ENCODE measurements at regions not wholly inside any gene's neighbourhood (a gene's known extent, or its start where the extent isn't known, plus 50 kb on each side); places are given as distances from the start of the nearest gene placed in this dataset.

- no peak overlapping the region for H3K4me3 ChIP-seq
- no peaks in the 10 kb centered on the region for H3K4me1 ChIP-seq
- no peak for TF ChIP-seq EP300 (IDR thresholded peaks at IDR 0.05)
- TF ChIP-seq CTCF (IDR thresholded peaks at IDR 0.05) = no peak
- no peak for TF ChIP-seq POLR2A (IDR thresholded peaks at IDR 0.05)
- no peak for TF ChIP-seq POLR2AphosphoS5 (IDR thresholded peaks at IDR 0.05)
- H3K27ac ChIP-seq = no peak overlapping the region
- no peaks in the 10 kb centered on the region for H3K36me3 ChIP-seq
- WGBS, 2 donors = 71 to 100% methylated on average over 1 of the region's 1 CpG
- DNase-seq (no peak), ATAC-seq (ENCODE audit: low FRiP score in 2 of 2) (no peak)
- no peaks in the 10 kb centered on the region for H3K9me3 ChIP-seq
- H3K27me3 ChIP-seq = no peaks in the 10 kb centered on the region
Measured at GRCh38 chr9:81118416-81118815, 570.9 kb downstream of the TLE1 start.

- H3K4me1 ChIP-seq = no peaks in the 10 kb centered on the region
- no peak overlapping the region for H3K4me3 ChIP-seq
- no peak overlapping the region for H3K27ac ChIP-seq
- H3K9me3 ChIP-seq = no peaks in the 10 kb centered on the region
- H3K27me3 ChIP-seq = no peaks in the 10 kb centered on the region
- no peaks in the 10 kb centered on the region for H3K36me3 ChIP-seq
- peak in 1 of 2 donors; percentile 20 for DNase-seq
- TF ChIP-seq POLR2AphosphoS5 (IDR thresholded peaks at IDR 0.05) (no peak), POLR2A (IDR thresholded peaks at IDR 0.05) (no peak), CTCF (IDR thresholded peaks at IDR 0.05) (no peak), EP300 (IDR thresholded peaks at IDR 0.05) (no peak)
- no peak for ATAC-seq (ENCODE audit: low FRiP score in 2 of 2)
- WGBS, 2 donors = 67 to 71% methylated on average over 7 of the region's 7 CpGs
Measured at GRCh38 chr9:81116340-81117137, 572.8 kb downstream of the TLE1 start.

GRCh38 chr9:81113453-81114124 lies 575.8 kb downstream of the TLE1 start:
- TF ChIP-seq POLR2AphosphoS5 (IDR thresholded peaks at IDR 0.05) = no peak
- TF ChIP-seq EP300 (IDR thresholded peaks at IDR 0.05) = no peak
- TF ChIP-seq POLR2A (IDR thresholded peaks at IDR 0.05) = no peak
- no peak for TF ChIP-seq CTCF (IDR thresholded peaks at IDR 0.05)
- H3K36me3 ChIP-seq = no peaks in the 10 kb centered on the region
- H3K4me3 ChIP-seq = no peak overlapping the region
- no peaks in the 10 kb centered on the region for H3K9me3 ChIP-seq
- no peak overlapping the region for H3K27ac ChIP-seq
- H3K27me3 ChIP-seq = no peaks in the 10 kb centered on the region
- DNase-seq (no peak), ATAC-seq (ENCODE audit: low FRiP score in 2 of 2) (peak; percentile 49 to 66)
- no peaks in the 10 kb centered on the region for H3K4me1 ChIP-seq
- WGBS, 2 donors = 39 to 42% methylated on average over 7 of the region's 7 CpGs

GRCh38 chr9:81112627-81113452 lies 576.5 kb downstream of the TLE1 start:
- H3K4me3 ChIP-seq = no peak overlapping the region
- no peaks in the 10 kb centered on the region for H3K36me3 ChIP-seq
- no peaks in the 10 kb centered on the region for H3K4me1 ChIP-seq
- no peaks in the 10 kb centered on the region for H3K27me3 ChIP-seq
- no peaks in the 10 kb centered on the region for H3K9me3 ChIP-seq
- WGBS, 2 donors = 64 to 70% methylated on average over 7 of the region's 7 CpGs
- ATAC-seq (ENCODE audit: low FRiP score in 2 of 2) = no peak
- DNase-seq = no peak
- no peak for TF ChIP-seq POLR2A (IDR thresholded peaks at IDR 0.05)
- TF ChIP-seq CTCF (IDR thresholded peaks at IDR 0.05) = no peak
- TF ChIP-seq POLR2AphosphoS5 (IDR thresholded peaks at IDR 0.05) = no peak
- TF ChIP-seq EP300 (IDR thresholded peaks at IDR 0.05) = no peak
- H3K27ac ChIP-seq = no peak overlapping the region

Measured in upper lobe of left lung (tissue), 6 donors.